KMS-11 (cell line): ENCODE measurements at regions not wholly inside any gene's neighbourhood (a gene's known extent, or its start where the extent isn't known, plus 50 kb on each side); places are given as distances from the start of the nearest gene placed in this dataset.

Experiments used
- H2AFZ ChIP-seq: fragments of 200-600 bp; sonication (generic); 2 replicates; pipeline ENCODE4 v1.6.1; 2016; ENCODE audit warnings: antibody characterized with exemption, mixed run types, low read depth
- H3K27ac ChIP-seq: fragments of 200-600 bp; sonication (generic); 2 replicates; pipeline ENCODE4 v1.6.1; 2016; ENCODE audit warnings: mild to moderate bottlenecking, mixed run types
- H3K27me3 ChIP-seq: fragments of 200-600 bp; sonication (generic); 2 replicates; pipeline ENCODE4 v1.6.1; 2017; ENCODE audit warnings: mild to moderate bottlenecking, low read depth, mixed run types, moderate library complexity; ENCODE audit not compliant: insufficient read depth
- H3K36me3 ChIP-seq: fragments of 200-600 bp; sonication (generic); 2 replicates; pipeline ENCODE4 v1.6.1; 2017; ENCODE audit warnings: mild to moderate bottlenecking, mixed run types; ENCODE audit not compliant: insufficient read depth
- H3K4me1 ChIP-seq: fragments of 200-600 bp; sonication (generic); 2 replicates; pipeline ENCODE4 v1.6.1; 2016; ENCODE audit warnings: mild to moderate bottlenecking, low read depth, mixed run types; ENCODE audit not compliant: poor library complexity, severe bottlenecking
- H3K4me2 ChIP-seq: fragments of 200-600 bp; sonication (generic); 2 replicates; pipeline ENCODE4 v1.7.0; 2016; ENCODE audit warnings: mild to moderate bottlenecking, mixed run types
- H3K4me3 ChIP-seq: fragments of 200-600 bp; sonication (generic); IDR thresholded peaks from 2 replicates; pipeline ENCODE4 v1.6.1; 2017; ENCODE audit warnings: low read depth, low read length, mixed read lengths; ENCODE audit not compliant: insufficient read depth
- H3K79me2 ChIP-seq: fragments of 200-600 bp; sonication (generic); 2 replicates; pipeline ENCODE4 v1.6.1; 2016; ENCODE audit warnings: low read depth, mixed run types; ENCODE audit not compliant: insufficient read depth
- H3K9ac ChIP-seq: fragments of 200-600 bp; sonication (generic); 2 replicates; pipeline ENCODE4 v1.6.1; 2016; ENCODE audit warnings: mild to moderate bottlenecking, mixed run types
- H4K20me1 ChIP-seq: fragments of 200-600 bp; sonication (generic); 2 replicates; pipeline ENCODE4 v1.6.1; 2016; ENCODE audit warnings: mild to moderate bottlenecking, mixed run types; ENCODE audit not compliant: insufficient read depth
- CTCF ChIP-seq: fragments of 200-600 bp; sonication (generic); conservative IDR thresholded peaks from 2 replicates; pipeline ENCODE4 v1.6.1; 2017; ENCODE audit warnings: low read depth, mild to moderate bottlenecking, antibody characterized with exemption, low read length, moderate library complexity, mixed read lengths

- H2AFZ ChIP-seq = no peak overlapping the region
- no peaks in the 10 kb centered on the region for H3K79me2 ChIP-seq
- no peaks in the 10 kb centered on the region for H3K36me3 ChIP-seq
- H3K27me3 ChIP-seq = no peaks in the 10 kb centered on the region
- no peak for TF ChIP-seq CTCF
- no peak overlapping the region for H3K4me2 ChIP-seq
- no peak overlapping the region for H3K4me3 ChIP-seq
- no peaks in the 10 kb centered on the region for H4K20me1 ChIP-seq
- H3K9ac ChIP-seq = no peak overlapping the region
- H3K27ac ChIP-seq = no peak overlapping the region
- no peaks in the 10 kb centered on the region for H3K4me1 ChIP-seq
Observed at GRCh38 chr6:113182370-113183141, 674.6 kb upstream of the MARCKS start.

- Histone ChIP-seq H3K27me3 (no peaks in the 10 kb centered on the region), H3K27ac (no peak overlapping the region), H3K79me2 (no peaks in the 10 kb centered on the region), H3K9ac (no peak overlapping the region), H3K4me2 (no peak overlapping the region), H2AFZ (no peak overlapping the region), H3K36me3 (no peaks in the 10 kb centered on the region), H3K4me1 (no peaks in the 10 kb centered on the region), H3K4me3 (no peak overlapping the region), H4K20me1 (no peaks in the 10 kb centered on the region)
- no peak for TF ChIP-seq CTCF
Observed at GRCh38 chr6:113184291-113184690, 672.9 kb upstream of the MARCKS start.

- Histone ChIP-seq H3K4me3 (no peak overlapping the region), H3K9ac (no peak overlapping the region), H4K20me1 (no peaks in the 10 kb centered on the region), H3K4me1 (no peaks in the 10 kb centered on the region), H2AFZ (no peak overlapping the region), H3K79me2 (no peaks in the 10 kb centered on the region), H3K4me2 (no peak overlapping the region), H3K27ac (no peak overlapping the region), H3K27me3 (no peaks in the 10 kb centered on the region), H3K36me3 (no peaks in the 10 kb centered on the region)
- no peak for TF ChIP-seq CTCF
Observed at GRCh38 chr6:113184736-113185135, 672.4 kb upstream of the MARCKS start.

- H4K20me1 ChIP-seq = no peaks in the 10 kb centered on the region
- H3K4me2 ChIP-seq = no peak overlapping the region
- H3K79me2 ChIP-seq = no peaks in the 10 kb centered on the region
- H3K27me3 ChIP-seq = no peaks in the 10 kb centered on the region
- no peak overlapping the region for H3K4me3 ChIP-seq
- no peak overlapping the region for H3K27ac ChIP-seq
- no peak for TF ChIP-seq CTCF
- no peaks in the 10 kb centered on the region for H3K36me3 ChIP-seq
- no peak overlapping the region for H2AFZ ChIP-seq
- no peak overlapping the region for H3K9ac ChIP-seq
- no peaks in the 10 kb centered on the region for H3K4me1 ChIP-seq
Observed at GRCh38 chr6:113185299-113185698, 671.8 kb upstream of the MARCKS start.
